ENCODE measurements at regions not wholly inside any gene's neighbourhood (a gene's known extent, or its start where the extent isn't known, plus 50 kb on each side); places are given as distances from the start of the nearest gene placed in this dataset.

- H3K4me1 ChIP-seq (ENCODE audit: low read depth): no peaks in the 10 kb centered on the region
- H3K4me3 ChIP-seq: no peak overlapping the region
- H3K36me3 ChIP-seq (ENCODE audit: low read depth): no peaks in the 10 kb centered on the region
- peaks cover 2% of the 10 kb centered on the region for H3K9me3 ChIP-seq
- no peak for ATAC-seq
- intact Hi-C loops (cut with DNase I, micrococcal nuclease): no loop called here
- no peak for DNase-seq
- TF ChIP-seq, protein P1, sequence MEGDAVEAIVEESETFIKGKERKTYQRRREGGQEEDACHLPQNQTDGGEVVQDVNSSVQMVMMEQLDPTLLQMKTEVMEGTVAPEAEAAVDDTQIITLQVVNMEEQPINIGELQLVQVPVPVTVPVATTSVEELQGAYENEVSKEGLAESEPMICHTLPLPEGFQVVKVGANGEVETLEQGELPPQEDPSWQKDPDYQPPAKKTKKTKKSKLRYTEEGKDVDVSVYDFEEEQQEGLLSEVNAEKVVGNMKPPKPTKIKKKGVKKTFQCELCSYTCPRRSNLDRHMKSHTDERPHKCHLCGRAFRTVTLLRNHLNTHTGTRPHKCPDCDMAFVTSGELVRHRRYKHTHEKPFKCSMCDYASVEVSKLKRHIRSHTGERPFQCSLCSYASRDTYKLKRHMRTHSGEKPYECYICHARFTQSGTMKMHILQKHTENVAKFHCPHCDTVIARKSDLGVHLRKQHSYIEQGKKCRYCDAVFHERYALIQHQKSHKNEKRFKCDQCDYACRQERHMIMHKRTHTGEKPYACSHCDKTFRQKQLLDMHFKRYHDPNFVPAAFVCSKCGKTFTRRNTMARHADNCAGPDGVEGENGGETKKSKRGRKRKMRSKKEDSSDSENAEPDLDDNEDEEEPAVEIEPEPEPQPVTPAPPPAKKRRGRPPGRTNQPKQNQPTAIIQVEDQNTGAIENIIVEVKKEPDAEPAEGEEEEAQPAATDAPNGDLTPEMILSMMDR (IDR thresholded peaks at IDR 0.05): no peak
Observed at GRCh38 chr2:2909086-2910035, 468.3 kb downstream of the EIPR1 start.

- ATAC-seq: no peak
- intact Hi-C loops (cut with DNase I, micrococcal nuclease): no loop called here
- TF ChIP-seq, protein P1 (IDR thresholded peaks at IDR 0.05): no peak
Observed at GRCh38 chr2:2906091-2906490, 471.5 kb downstream of the EIPR1 start.

DNA sequence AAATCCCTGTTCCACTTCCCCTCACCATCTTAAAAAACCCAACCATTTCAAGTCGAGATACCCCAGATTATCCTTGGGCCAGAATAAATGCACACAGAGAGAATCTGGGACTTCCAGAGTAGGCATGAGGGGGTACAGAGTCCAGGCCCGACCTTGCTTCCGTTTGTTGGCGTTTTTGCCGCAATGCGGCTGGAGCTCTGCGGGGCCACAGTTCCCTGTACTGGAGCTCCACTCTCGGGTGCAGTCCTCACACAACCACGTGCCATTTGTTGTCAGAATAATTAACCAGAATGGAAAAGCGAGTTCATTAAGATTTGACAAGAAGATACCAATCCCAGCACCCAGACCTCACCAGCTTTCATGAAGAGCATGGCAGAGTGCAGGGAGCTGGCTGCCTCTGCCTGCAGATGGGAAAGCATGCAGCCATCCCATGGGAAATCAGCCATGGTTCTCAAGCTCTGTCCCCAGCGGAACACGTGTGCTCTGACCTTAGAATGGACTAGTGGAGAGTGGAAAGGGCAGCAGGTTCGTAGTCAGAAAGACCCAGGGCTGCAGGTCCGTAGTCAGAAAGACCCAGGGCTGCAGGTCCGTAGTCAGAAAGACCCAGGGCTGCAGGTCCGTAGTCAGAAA lies 472.8 kb downstream of the EIPR1 start:
- DNase-seq: no peak
- no peaks in the 10 kb centered on the region for H3K36me3 ChIP-seq (ENCODE audit: low read depth)
- ATAC-seq: no peak
- H3K9me3 ChIP-seq: peaks cover 2% of the 10 kb centered on the region
- intact Hi-C loops (cut with DNase I, micrococcal nuclease): no loop called here
- no peaks in the 10 kb centered on the region for H3K4me1 ChIP-seq (ENCODE audit: low read depth)
- no peak overlapping the region for H3K4me3 ChIP-seq
- TF ChIP-seq, protein P1 (IDR thresholded peaks at IDR 0.05): no peak

More at GRCh38 chr2:2906091-2906490, 471.5 kb downstream of the EIPR1 start:
- no peaks in the 10 kb centered on the region for H3K36me3 ChIP-seq (ENCODE audit: low read depth)
- H3K4me1 ChIP-seq (ENCODE audit: low read depth): no peaks in the 10 kb centered on the region
- no peak for DNase-seq
- peaks cover 2% of the 10 kb centered on the region for H3K9me3 ChIP-seq
- H3K4me3 ChIP-seq: no peak overlapping the region

DNA sequence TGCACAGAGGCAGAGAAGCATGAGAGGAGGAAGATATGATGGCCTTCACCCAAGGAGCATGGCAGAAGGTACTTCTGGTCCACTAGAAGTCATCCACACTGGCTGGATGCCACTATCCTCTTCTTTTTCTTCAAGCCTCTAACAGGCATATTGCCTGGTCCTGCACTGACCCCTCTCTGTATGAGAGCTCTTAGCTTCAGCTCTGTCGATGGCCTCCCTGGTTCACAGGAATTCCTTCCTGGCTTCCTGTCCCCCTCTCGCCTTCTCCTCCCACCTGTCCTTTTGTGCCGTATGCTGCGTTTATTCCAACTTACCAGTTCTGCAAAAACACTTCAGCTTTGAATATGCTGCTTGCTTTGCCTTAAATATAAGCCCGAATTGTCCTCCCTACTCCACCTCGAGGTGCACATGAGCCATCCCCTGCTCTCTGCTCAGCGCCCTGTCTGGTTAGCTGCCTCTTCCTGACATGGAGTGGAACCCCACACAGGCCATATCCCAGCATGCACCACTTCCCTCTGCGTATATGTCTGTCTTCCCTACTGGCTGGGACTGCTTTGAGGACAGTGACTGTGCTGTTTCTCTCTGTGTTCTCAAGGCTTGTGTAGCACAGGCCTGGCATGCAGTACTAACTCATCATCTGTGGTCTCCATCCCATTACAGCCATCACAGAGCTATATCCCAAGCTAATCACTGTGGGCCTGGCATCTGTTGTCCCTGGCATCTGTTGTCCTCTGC lies 474.9 kb downstream of the EIPR1 start:
- H3K9me3 ChIP-seq: no peaks in the 10 kb centered on the region
- no peak overlapping the region for H3K4me3 ChIP-seq
- intact Hi-C loops (cut with DNase I, micrococcal nuclease): no loop called here
- no peaks in the 10 kb centered on the region for H3K4me1 ChIP-seq (ENCODE audit: low read depth)
- no peak for DNase-seq
- no peaks in the 10 kb centered on the region for H3K36me3 ChIP-seq (ENCODE audit: low read depth)
- TF ChIP-seq, protein P1 (IDR thresholded peaks at IDR 0.05): no peak
- no peak for ATAC-seq

- H3K9me3 ChIP-seq: no peaks in the 10 kb centered on the region
- DNase-seq (no peak), ATAC-seq (no peak)
- H3K36me3 ChIP-seq (ENCODE audit: low read depth): no peaks in the 10 kb centered on the region
- no peak overlapping the region for H3K4me3 ChIP-seq
- no peaks in the 10 kb centered on the region for H3K4me1 ChIP-seq (ENCODE audit: low read depth)
- TF ChIP-seq, protein P1 (IDR thresholded peaks at IDR 0.05): no peak
- intact Hi-C loops (cut with DNase I, micrococcal nuclease): no loop called here
Observed at GRCh38 chr2:2901384-2902345, 476.0 kb downstream of the EIPR1 start.

Data from mucosa of descending colon (tissue), 3 donors.